Astrocyte (in vitro differentiated cells and primary cell): ENCODE measurements at regions not wholly inside any gene's neighbourhood (a gene's known extent, or its start where the extent isn't known, plus 50 kb on each side); places are given as distances from the start of the nearest gene placed in this dataset.
"Not testable (repeated sequence)": the region's sequence is repeated elsewhere in the genome, so short reads cannot be mapped to it uniquely, and the experiment has no call there.

Source experiments
- DNase-seq: peaks from one replicate; pipeline ENCODE4 v3.0.0-alpha.2; 2010; ENCODE audit warnings: low read depth
- FAIRE-seq: peaks from 2 replicates; lab custom pipeline; 2011; peaks lifted over from hg19 to GRCh38; lab: Jason Lieb, UNC
- H2AFZ ChIP-seq: 2 replicates; pipeline ENCODE4 v1.6.0; 2012; ENCODE audit warnings: low read depth, low read length, inconsistent platforms
- H3K27ac ChIP-seq: 2 replicates; pipeline ENCODE4 v1.5.1; 2011; ENCODE audit warnings: low read depth, low read length, inconsistent platforms
- H3K27me3 ChIP-seq: 2 replicates; pipeline ENCODE4 v1.6.0; 2011; ENCODE audit warnings: low read length, inconsistent platforms; ENCODE audit not compliant: insufficient read depth
- H3K36me3 ChIP-seq: 2 replicates; pipeline ENCODE4 v1.5.1; 2011; ENCODE audit warnings: low read length, inconsistent platforms; ENCODE audit not compliant: insufficient read depth
- H3K4me1 ChIP-seq: 2 replicates; pipeline ENCODE4 v1.5.1; 2011; ENCODE audit warnings: low read length, inconsistent platforms; ENCODE audit not compliant: insufficient read depth
- H3K4me2 ChIP-seq: 2 replicates; pipeline ENCODE4 v1.6.0; 2012; ENCODE audit warnings: low read length, inconsistent platforms
- H3K4me3 ChIP-seq: 2 replicates; pipeline ENCODE4 v1.5.1; 2011; ENCODE audit warnings: low read depth, mild to moderate bottlenecking, low read length, inconsistent platforms; ENCODE audit not compliant: insufficient read depth
- H3K79me2 ChIP-seq: 2 replicates; pipeline ENCODE4 v1.6.0; 2012; ENCODE audit warnings: mild to moderate bottlenecking, low read length, inconsistent platforms; ENCODE audit not compliant: insufficient read depth
- H3K9ac ChIP-seq: 2 replicates; pipeline ENCODE4 v1.6.0; 2012; ENCODE audit warnings: mild to moderate bottlenecking, low read length, inconsistent platforms
- H3K9me3 ChIP-seq: 2 replicates; pipeline ENCODE4 v1.5.1; 2012; ENCODE audit warnings: low read depth, mild to moderate bottlenecking, low read length, inconsistent platforms; ENCODE audit not compliant: insufficient read depth
- H4K20me1 ChIP-seq: 2 replicates; pipeline ENCODE4 v1.6.0; 2012; ENCODE audit warnings: low read length, inconsistent platforms; ENCODE audit not compliant: insufficient read depth
- H3K27ac Mint-ChIP-seq: one replicate; pipeline ENCODE4 v1.8.0; 2021; ENCODE audit warnings: mild to moderate bottlenecking, mixed read lengths; ENCODE audit not compliant: unreplicated experiment
- H3K27me3 Mint-ChIP-seq: one replicate; pipeline ENCODE4 v1.8.0; 2021; ENCODE audit warnings: low read depth, mixed read lengths; ENCODE audit not compliant: unreplicated experiment
- H3K36me3 Mint-ChIP-seq: one replicate; pipeline ENCODE4 v1.8.0; 2021; ENCODE audit warnings: low read depth, mixed read lengths; ENCODE audit not compliant: unreplicated experiment
- H3K4me1 Mint-ChIP-seq: one replicate; pipeline ENCODE4 v1.8.0; 2021; ENCODE audit warnings: low read depth, mixed read lengths; ENCODE audit not compliant: unreplicated experiment
- H3K4me3 Mint-ChIP-seq: one replicate; pipeline ENCODE4 v1.8.0; 2021; ENCODE audit warnings: mild to moderate bottlenecking, moderate library complexity, mixed read lengths; ENCODE audit not compliant: unreplicated experiment
- H3K9me3 Mint-ChIP-seq: one replicate; pipeline ENCODE4 v1.8.0; 2021; ENCODE audit warnings: mild to moderate bottlenecking, mixed read lengths; ENCODE audit not compliant: unreplicated experiment
- EZH2 ChIP-seq: IDR thresholded peaks from 2 replicates; pipeline ENCODE4 v1.6.1; 2012; ENCODE audit warnings: mild to moderate bottlenecking, low read length, inconsistent platforms; ENCODE audit not compliant: insufficient read depth
- TF ChIP-seq, protein P1 (sequence below): IDR thresholded peaks from 2 replicates; pipeline ENCODE4 v1.5.1; 2011; ENCODE audit warnings: low read depth, mild to moderate bottlenecking, inconsistent platforms, low read length, moderate library complexity; ENCODE audit not compliant: insufficient read depth

- Histone ChIP-seq H3K27ac (no peak overlapping the region), H4K20me1 (no peaks in the 10 kb centered on the region), H3K9ac (no peak overlapping the region), H3K4me1 (no peaks in the 10 kb centered on the region), H2AFZ (no peak overlapping the region), H3K4me3 (no peak overlapping the region), H3K79me2 (no peaks in the 10 kb centered on the region), H3K27me3 (no peaks in the 10 kb centered on the region), H3K4me2 (no peak overlapping the region), H3K9me3 (no peaks in the 10 kb centered on the region), H3K36me3 (no peaks in the 10 kb centered on the region)
- TF ChIP-seq, protein P1, sequence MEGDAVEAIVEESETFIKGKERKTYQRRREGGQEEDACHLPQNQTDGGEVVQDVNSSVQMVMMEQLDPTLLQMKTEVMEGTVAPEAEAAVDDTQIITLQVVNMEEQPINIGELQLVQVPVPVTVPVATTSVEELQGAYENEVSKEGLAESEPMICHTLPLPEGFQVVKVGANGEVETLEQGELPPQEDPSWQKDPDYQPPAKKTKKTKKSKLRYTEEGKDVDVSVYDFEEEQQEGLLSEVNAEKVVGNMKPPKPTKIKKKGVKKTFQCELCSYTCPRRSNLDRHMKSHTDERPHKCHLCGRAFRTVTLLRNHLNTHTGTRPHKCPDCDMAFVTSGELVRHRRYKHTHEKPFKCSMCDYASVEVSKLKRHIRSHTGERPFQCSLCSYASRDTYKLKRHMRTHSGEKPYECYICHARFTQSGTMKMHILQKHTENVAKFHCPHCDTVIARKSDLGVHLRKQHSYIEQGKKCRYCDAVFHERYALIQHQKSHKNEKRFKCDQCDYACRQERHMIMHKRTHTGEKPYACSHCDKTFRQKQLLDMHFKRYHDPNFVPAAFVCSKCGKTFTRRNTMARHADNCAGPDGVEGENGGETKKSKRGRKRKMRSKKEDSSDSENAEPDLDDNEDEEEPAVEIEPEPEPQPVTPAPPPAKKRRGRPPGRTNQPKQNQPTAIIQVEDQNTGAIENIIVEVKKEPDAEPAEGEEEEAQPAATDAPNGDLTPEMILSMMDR, result no peak
- TF ChIP-seq EZH2, result no peak
- FAIRE-seq (no peak), DNase-seq (no peak)
- Mint-ChIP-seq H3K9me3 (no peaks in the 10 kb centered on the region), H3K4me1 (peaks cover 25% of the 10 kb centered on the region), H3K4me3 (no peak overlapping the region), H3K27me3 (no peaks in the 10 kb centered on the region), H3K36me3 (no peaks in the 10 kb centered on the region), H3K27ac (no peak overlapping the region)
These were observed 445.0 kb downstream of the XIRP2 start for GRCh38 chr2:167333245-167333644.

GRCh38 chr2:167332358-167332757 is 444.1 kb downstream of the XIRP2 start:
- H2AFZ ChIP-seq, result no peak overlapping the region
- no peak overlapping the region for H3K4me2 ChIP-seq
- H3K27ac Mint-ChIP-seq, result no peak overlapping the region
- no peaks in the 10 kb centered on the region for H3K4me1 ChIP-seq
- no peak overlapping the region for H3K4me3 Mint-ChIP-seq
- H3K27me3 Mint-ChIP-seq, result no peaks in the 10 kb centered on the region
- TF ChIP-seq EZH2, result no peak
- TF ChIP-seq, protein P1, result no peak
- H3K27me3 ChIP-seq, result no peaks in the 10 kb centered on the region
- no peak overlapping the region for H3K4me3 ChIP-seq
- no peaks in the 10 kb centered on the region for H4K20me1 ChIP-seq
- H3K36me3 Mint-ChIP-seq, result no peaks in the 10 kb centered on the region
- no peak overlapping the region for H3K27ac ChIP-seq
- H3K9me3 Mint-ChIP-seq, result no peaks in the 10 kb centered on the region
- FAIRE-seq (no peak), DNase-seq (no peak)
- H3K9me3 ChIP-seq, result no peaks in the 10 kb centered on the region
- no peak overlapping the region for H3K9ac ChIP-seq
- peaks cover 25% of the 10 kb centered on the region for H3K4me1 Mint-ChIP-seq
- no peaks in the 10 kb centered on the region for H3K36me3 ChIP-seq
- no peaks in the 10 kb centered on the region for H3K79me2 ChIP-seq

DNA sequence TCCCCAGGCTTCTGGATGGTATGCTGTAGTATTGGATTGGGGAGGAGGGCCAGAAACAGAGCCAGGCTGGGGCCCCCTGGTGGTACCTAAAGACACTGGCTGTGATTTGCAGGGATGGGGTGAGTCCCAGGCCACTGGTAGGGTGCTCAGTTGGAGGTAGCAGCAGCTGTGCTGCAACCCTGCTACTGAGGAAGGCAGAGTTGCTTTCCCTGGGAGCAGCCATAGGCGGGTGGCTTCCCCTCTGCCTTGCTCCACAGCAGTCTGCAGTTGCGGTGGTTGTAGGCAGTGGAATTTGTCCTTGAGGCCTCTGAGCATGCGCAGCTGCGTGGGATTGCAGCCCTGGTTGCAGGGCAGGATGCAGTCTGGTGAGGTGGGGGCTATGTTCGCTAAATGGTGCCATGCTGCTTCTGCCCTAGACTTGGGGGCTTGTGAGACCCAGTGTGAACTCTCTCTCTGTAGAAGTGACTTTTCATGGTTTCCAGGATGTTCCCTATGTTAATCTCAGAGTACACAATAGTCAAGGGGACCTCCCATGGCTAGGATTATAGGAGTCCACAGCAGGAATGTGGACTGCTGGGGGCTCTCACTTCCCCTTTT is 443.5 kb downstream of the XIRP2 start:
- peak overlapping the region; percentile 30 for H2AFZ ChIP-seq
- no peak overlapping the region for H3K4me3 Mint-ChIP-seq
- H3K27me3 Mint-ChIP-seq, result no peaks in the 10 kb centered on the region
- H4K20me1 ChIP-seq, result no peaks in the 10 kb centered on the region
- TF ChIP-seq, protein P1, result no peak
- no peak for TF ChIP-seq EZH2
- no peaks in the 10 kb centered on the region for H3K4me1 ChIP-seq
- H3K4me3 ChIP-seq, result no peak overlapping the region
- H3K9ac ChIP-seq, result no peak overlapping the region
- no peaks in the 10 kb centered on the region for H3K9me3 ChIP-seq
- no peak for FAIRE-seq
- no peaks in the 10 kb centered on the region for H3K9me3 Mint-ChIP-seq
- DNase-seq, result no peak
- no peak overlapping the region for H3K4me2 ChIP-seq
- H3K27me3 ChIP-seq, result no peaks in the 10 kb centered on the region
- no peaks in the 10 kb centered on the region for H3K79me2 ChIP-seq
- no peak overlapping the region for H3K27ac ChIP-seq
- peaks cover 21% of the 10 kb centered on the region for H3K4me1 Mint-ChIP-seq
- no peaks in the 10 kb centered on the region for H3K36me3 Mint-ChIP-seq
- no peaks in the 10 kb centered on the region for H3K36me3 ChIP-seq
- H3K27ac Mint-ChIP-seq, result no peak overlapping the region

DNA sequence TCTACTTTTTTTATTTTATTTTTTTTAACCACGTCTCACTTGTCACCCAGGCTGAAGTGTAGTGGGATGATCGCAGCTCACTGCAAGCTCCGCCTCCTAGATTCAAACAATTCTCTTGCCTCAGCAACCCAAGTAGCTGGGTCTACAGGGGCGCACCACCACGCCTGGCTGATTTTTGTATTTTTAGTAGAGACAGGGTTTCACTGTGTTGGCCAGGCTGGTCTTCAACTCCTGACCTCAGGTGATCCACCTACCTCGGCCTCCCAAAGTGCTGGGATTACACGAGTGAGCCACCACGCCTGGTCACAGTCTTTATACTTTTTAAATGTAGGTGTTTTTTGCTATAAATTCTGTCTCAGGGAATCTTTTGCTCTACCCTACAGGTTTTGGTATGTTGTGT is 440.5 kb downstream of the XIRP2 start:
- H3K4me1 Mint-ChIP-seq, result peaks cover 11% of the 10 kb centered on the region
- H3K27ac ChIP-seq, H3K27ac Mint-ChIP-seq, H3K4me3 Mint-ChIP-seq, H3K36me3 ChIP-seq, H3K36me3 Mint-ChIP-seq, H3K27me3 Mint-ChIP-seq, H3K4me2 ChIP-seq, H3K9me3 ChIP-seq, H4K20me1 ChIP-seq, H2AFZ ChIP-seq, H3K4me1 ChIP-seq, DNase-seq, H3K4me3 ChIP-seq, H3K9ac ChIP-seq, H3K27me3 ChIP-seq, H3K79me2 ChIP-seq, H3K9me3 Mint-ChIP-seq, FAIRE-seq: not testable (repeated sequence)
